Pons (tissue), 1 donor: ENCODE measurements at regions not wholly inside any gene's neighbourhood (a gene's known extent, or its start where the extent isn't known, plus 50 kb on each side); places are given as distances from the start of the nearest gene placed in this dataset.
"Not testable (repeated sequence)": the region's sequence is repeated elsewhere in the genome, so short reads cannot be mapped to it uniquely, and the experiment has no call there.

Experiments used
- DNase-seq: peaks from one replicate; pipeline ENCODE4 v3.0.0-alpha.2; 2016; ENCODE audit warnings: low spot score

GRCh38 chr15:70524470-70524869, 238.9 kb downstream of the UACA start:
- DNase-seq, result no peak

DNA sequence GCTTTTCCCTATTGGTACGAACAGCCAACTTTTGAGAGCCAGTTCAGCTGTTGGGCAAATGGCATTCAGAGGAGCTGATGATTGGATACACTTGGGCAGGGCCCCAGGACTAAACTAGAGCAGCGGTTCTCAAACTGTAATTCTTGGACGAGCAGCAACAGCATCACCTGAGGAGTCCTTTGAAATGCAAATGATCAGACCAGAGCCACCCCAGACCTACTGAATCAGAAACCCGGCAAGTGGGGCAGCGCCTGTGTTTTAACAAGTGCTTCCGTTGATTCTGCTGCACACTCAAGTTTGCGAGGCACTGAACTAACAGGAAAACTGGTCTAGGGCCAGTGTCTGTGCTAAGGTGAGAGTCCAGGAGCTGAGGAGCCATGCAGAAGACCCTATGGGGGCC, 239.7 kb downstream of the UACA start:
- DNase-seq, result no peak

GRCh38 chr15:70523192-70523591, 240.2 kb downstream of the UACA start:
- no peak for DNase-seq

- no peak for DNase-seq
Observed at GRCh38 chr15:70522323-70522966, 240.9 kb downstream of the UACA start.

- DNase-seq, result no peak
Observed at GRCh38 chr15:70521576-70522322, 241.6 kb downstream of the UACA start.

DNA sequence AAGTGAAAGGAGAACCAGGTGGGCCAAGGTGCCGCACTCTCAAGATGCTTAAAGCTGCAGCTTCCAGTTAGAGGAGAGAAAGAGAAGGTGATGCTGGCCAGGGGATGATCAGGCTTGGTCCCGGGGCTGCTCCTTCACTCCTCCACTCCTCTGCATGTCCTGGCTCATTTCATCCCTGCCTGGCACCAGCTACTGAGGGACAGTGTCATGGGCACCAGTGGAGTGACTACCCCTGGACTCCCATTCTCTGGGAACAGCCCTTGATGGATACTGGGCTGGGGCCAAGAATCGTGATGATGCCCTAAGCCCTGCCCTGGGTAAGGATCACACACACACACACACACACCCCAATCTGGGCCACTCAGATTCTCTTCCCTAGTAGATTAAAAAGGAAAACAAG, 243.7 kb downstream of the UACA start:
- no peak for DNase-seq

- DNase-seq, result no peak
Observed at GRCh38 chr15:70519004-70519365, 244.4 kb downstream of the UACA start.

GRCh38 chr15:70518201-70519003, 245.0 kb downstream of the UACA start:
- no peak for DNase-seq

DNA sequence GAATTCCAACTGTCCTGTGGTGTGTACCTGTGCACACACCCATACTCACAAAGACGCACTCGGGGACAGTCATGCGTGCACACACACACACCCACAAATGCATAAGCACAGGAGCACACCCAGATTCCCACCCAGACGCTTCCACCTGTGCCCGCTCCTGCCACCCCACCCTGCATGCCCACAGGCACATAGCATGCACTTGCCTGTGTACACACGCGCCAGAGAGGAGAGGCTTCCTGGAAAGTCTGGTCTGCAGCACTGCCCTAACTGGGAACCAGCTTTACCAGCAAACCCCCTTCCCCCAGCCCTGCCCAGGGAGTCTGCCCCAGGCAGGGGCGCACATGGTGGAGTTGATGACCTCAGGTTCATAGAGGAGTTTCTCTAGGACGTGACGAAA, 246.2 kb downstream of the UACA start:
- DNase-seq, result no peak

GRCh38 chr15:70516408-70517193, 246.8 kb downstream of the UACA start:
- DNase-seq, result no peak

DNA sequence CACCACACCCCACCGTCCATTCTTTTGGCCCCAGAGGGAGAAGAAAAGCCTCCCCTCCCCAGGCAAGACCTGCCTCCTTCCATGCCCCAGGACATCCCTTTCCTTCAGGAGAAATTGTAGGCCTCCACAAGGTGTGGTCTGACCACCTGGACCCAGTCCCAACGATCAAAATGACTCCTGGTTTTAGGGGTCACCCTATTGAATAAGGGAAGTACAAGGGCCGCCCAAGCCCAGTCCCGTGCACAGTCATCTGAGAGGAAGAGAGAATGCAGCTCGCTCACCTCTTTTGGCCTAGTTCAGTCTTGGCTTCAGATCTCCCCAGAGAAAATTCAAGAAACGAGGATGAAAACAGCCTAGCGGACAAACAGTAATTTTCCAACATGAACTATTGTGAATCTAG, 249.1 kb downstream of the UACA start:
- no peak for DNase-seq

DNA sequence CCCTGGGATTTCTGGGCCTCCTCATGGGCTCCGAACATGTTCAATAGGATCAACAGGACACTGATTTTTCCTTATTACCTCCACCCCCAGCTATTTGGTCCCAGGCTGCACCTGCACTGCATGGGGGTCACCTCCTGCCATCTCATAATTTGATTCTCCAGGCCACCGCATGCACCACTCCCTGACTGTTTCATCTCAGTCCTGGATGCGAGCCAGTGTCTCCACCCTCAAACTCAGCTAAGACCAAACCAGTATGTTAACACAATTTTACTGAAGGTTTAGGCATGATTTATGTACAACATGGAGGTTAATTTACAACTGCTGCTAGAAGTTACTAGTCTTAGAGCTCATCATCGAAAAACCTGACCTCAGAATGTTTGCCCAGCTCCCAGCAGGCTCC, 249.5 kb downstream of the UACA start:
- DNase-seq, result no peak

DNA sequence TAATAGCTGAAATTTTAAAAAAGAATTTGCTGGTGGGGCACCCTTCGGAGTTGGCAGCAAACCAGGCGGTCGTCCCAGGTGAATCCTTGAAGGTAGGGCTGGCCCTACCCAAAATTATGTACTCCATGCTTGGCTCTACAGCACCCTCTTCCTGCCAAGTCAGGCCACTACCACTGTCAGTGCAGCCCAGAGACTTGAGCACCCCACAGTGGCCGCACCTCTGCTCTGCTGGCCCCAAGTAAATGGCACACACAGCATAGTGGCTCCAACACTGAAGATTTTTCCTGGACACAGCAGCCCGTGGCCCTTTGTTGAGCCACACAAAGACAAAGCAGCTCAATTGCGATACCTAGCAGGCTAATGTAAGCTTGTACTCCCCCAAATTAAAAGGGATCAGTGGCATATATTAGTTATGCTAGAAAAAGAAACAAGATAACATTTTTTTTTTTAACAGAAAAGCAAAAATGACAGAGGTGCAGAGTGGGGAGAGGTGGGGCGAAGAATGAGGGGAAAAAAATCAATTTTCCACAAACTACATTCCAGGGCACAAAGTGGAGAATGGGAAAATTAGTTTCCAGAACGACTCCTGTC, 250.5 kb downstream of the UACA start:
- DNase-seq, result no peak

GRCh38 chr15:70511972-70512587, 251.3 kb downstream of the UACA start:
- DNase-seq, result not testable (repeated sequence)

- DNase-seq, result no peak
Observed at GRCh38 chr15:70510433-70510832, 252.9 kb downstream of the UACA start.

- no peak for DNase-seq
Observed at GRCh38 chr15:70509731-70510143, 253.6 kb downstream of the UACA start.

GRCh38 chr15:70509282-70509662, 254.1 kb downstream of the UACA start:
- DNase-seq, result no peak

GRCh38 chr15:70508561-70509281, 254.6 kb downstream of the UACA start:
- no peak for DNase-seq

DNA sequence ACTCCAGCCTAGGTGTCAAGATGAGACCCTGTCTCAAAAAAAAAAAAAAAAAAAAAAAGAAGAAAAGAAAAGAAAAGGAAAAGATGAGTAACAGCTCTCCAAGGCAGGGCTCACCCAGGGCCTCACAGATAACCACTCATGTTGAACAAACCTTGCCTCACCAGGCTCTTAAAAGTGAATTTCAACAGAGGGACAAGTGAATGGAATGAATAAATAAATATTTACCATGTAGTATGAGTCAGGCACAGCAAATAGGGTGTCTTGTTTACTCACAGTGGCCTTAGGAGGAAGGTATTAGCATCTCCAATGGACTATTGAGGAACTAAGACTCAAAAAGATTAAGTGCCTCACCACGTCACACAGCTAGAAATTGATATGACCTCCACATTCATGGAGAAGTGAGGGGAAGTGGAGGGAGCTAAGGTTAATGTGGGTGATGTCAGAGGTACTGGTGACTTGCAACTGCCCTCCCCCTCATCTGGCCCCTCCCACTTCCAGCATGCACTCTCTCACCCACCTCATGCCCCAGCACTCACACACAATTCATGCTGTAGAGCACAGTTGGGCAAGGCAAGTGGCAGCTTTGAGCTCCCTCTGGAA, 255.5 kb downstream of the UACA start:
- DNase-seq, result no peak
